ENCODE measurements at regions not wholly inside any gene's neighbourhood (a gene's known extent, or its start where the extent isn't known, plus 50 kb on each side); places are given as distances from the start of the nearest gene placed in this dataset.

DNA sequence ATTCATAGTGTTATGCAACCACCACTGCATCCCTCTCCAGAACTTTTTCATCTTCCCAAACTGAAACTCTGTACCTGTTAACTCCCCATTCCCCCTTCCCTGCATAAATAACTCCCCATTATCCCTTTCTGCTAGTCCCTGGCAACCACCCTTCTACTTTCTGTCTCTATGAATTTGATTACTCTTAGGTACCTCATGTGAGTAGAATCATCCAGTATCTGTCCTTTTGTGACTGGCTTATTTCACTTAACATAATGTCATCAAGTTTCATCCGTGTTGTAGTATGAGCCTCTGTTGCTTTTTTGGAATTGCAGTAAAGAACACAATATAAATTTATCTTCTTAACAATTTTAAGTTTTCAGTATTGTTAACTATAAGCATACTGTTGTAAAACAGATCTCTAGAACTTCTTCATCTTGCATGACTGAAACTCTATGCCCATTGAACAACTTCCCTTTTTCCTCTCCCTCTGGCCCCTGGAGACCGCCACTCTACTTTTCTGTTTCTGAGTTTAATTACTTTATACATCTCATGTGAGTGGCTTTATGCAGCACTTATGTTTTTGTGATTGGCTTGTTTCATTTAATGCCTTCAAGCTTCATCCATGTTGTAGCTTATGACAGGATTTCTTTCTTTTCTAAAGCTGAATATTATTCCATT, 87.3 kb upstream of the ABCC4 start:
- Histone ChIP-seq H3K9ac (ENCODE audit: low read length) (no peak overlapping the region), H3K27me3 (replicated peaks; ENCODE audit: control insufficient read depth, insufficient read depth, low read length) (peaks cover 10% of the 10 kb centered on the region), H3K4me1 (ENCODE audit: control insufficient read depth, insufficient read depth, low read length) (peaks cover 29% of the 10 kb centered on the region), H3K4me3 (ENCODE audit: low read length) (no peak overlapping the region), H3K9me3 (ENCODE audit: control insufficient read depth, low read length) (no peaks in the 10 kb centered on the region), H3K36me3 (ENCODE audit: control insufficient read depth, insufficient read depth, low read length, severe bottlenecking) (no peaks in the 10 kb centered on the region)
- DNase-seq (ENCODE audit: low read depth): no peak

DNA sequence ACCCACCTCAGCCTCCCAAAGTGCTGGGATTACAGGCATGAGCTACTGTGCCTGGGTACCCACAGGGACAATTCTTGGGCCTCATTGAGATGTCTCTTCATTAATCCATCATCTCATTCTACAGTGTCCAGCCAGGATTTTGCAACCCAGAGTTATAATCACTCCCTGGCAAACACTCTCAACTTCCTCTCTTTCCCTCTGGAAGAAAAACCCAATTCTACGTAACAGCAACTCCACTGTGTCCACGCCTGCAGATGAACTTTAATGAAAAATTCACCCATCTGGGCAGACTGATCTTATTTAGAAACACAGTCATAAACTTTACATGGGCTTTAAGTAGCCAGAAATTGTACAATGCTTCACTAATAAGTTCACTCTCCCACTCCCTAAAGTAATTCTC, 90.1 kb upstream of the ABCC4 start:
- no peak for DNase-seq (ENCODE audit: low read depth)
- Histone ChIP-seq H3K36me3 (ENCODE audit: control insufficient read depth, insufficient read depth, low read length, severe bottlenecking) (no peaks in the 10 kb centered on the region), H3K9me3 (ENCODE audit: control insufficient read depth, low read length) (no peaks in the 10 kb centered on the region), H3K27me3 (replicated peaks; ENCODE audit: control insufficient read depth, insufficient read depth, low read length) (peaks cover 19% of the 10 kb centered on the region), H3K9ac (ENCODE audit: low read length) (no peak overlapping the region), H3K4me3 (ENCODE audit: low read length) (no peak overlapping the region), H3K4me1 (ENCODE audit: control insufficient read depth, insufficient read depth, low read length) (peaks cover 23% of the 10 kb centered on the region)

DNA sequence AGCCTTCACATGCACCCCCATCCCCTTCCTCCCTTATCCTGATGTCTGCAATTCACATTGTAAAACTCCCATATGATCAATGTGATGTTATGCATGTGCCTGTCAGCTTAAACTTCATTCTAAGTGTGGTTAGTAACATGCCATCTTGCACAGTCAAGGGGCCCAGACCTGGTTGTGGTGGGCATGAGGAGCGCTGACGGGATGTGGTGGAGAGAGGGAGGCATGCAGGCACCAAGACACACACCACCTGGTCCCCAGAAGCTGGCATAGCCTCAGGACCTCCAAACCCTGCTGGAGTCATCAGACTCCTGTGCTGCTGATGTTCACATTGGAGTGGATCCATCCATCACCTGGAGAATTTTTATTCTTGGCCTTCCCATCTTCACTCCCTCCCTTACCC, 90.5 kb upstream of the ABCC4 start:
- Histone ChIP-seq H3K27me3 (replicated peaks; ENCODE audit: control insufficient read depth, insufficient read depth, low read length) (peaks cover 19% of the 10 kb centered on the region), H3K4me1 (ENCODE audit: control insufficient read depth, insufficient read depth, low read length) (peaks cover 19% of the 10 kb centered on the region), H3K36me3 (ENCODE audit: control insufficient read depth, insufficient read depth, low read length, severe bottlenecking) (no peaks in the 10 kb centered on the region), H3K9me3 (ENCODE audit: control insufficient read depth, low read length) (no peaks in the 10 kb centered on the region), H3K9ac (ENCODE audit: low read length) (no peak overlapping the region), H3K4me3 (ENCODE audit: low read length) (no peak overlapping the region)
- DNase-seq (ENCODE audit: low read depth): no peak

DNA sequence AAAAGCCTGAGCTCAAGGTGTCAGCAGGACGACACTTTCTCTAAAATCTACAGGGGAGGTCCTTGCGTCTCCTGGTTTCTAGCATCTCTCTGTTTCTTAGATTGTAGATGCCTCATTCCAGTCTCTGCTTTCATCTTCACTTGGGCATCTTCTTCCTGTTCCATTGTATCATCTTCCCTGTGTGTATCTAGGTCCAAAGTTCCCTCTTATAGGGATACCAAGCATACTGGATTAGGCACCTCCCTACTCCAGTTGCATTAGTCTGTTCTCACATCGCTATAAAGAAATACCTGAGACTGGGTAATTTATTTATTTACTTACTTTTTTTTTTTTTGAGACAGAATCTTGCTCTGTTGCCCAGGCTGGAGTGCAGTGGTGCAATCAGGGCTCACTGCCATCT, 91.3 kb upstream of the ABCC4 start:
- peaks cover 12% of the 10 kb centered on the region for H3K4me1 ChIP-seq (ENCODE audit: control insufficient read depth, insufficient read depth, low read length)
- no peak overlapping the region for H3K4me3 ChIP-seq (ENCODE audit: low read length)
- DNase-seq (ENCODE audit: low read depth): no peak
- H3K36me3 ChIP-seq (ENCODE audit: control insufficient read depth, insufficient read depth, low read length, severe bottlenecking): no peaks in the 10 kb centered on the region
- peaks cover 19% of the 10 kb centered on the region for H3K27me3 ChIP-seq (replicated peaks; ENCODE audit: control insufficient read depth, insufficient read depth, low read length)
- no peak overlapping the region for H3K9ac ChIP-seq (ENCODE audit: low read length)
- H3K9me3 ChIP-seq (ENCODE audit: control insufficient read depth, low read length): no peaks in the 10 kb centered on the region

DNA sequence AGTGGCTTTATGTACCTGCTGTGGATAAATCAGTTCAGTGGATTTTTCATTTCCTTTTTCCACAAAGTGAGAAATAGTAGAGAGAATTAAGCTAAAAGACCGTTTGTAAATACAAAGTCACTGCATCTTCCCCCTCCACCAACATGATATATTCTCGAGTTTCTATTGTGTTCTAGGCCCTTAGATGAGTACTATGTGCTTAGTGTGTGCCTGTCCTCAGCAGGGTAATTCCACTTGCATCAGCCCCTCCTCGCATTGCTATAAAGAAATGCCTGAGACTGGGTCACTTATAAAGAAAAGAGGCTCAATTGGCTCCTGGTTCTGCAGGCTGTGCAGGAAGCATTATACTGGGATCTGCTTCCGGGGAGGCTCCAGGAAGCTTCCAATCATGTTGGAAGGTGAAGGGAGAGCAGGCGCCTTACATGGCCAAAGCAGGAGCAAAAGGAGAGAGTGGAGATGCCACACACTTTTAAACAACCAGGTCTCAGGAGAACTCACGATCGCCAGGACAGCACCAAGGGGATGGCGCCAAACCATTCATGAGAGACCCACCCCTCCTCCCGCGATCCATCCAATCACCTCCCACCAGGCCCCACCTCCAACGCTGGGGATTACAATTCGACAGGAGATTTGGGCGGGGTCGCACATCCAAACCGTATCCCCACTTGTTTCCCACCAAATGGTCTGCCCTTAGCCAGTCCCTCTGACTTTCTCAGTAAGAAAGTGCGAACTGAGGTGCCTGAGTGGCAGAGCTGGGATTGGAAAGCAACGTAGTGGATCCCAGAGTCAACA, 102.3 kb upstream of the ABCC4 start:
- H3K27me3 ChIP-seq (replicated peaks; ENCODE audit: control insufficient read depth, insufficient read depth, low read length): no peaks in the 10 kb centered on the region
- peaks cover 6% of the 10 kb centered on the region for H3K4me1 ChIP-seq (ENCODE audit: control insufficient read depth, insufficient read depth, low read length)
- peak overlapping the region; percentile 14 for H3K9ac ChIP-seq (ENCODE audit: low read length)
- H3K9me3 ChIP-seq (ENCODE audit: control insufficient read depth, low read length): no peaks in the 10 kb centered on the region
- no peak for DNase-seq (ENCODE audit: low read depth)
- H3K4me3 ChIP-seq (ENCODE audit: low read length): peak overlapping the region; percentile 72
- no peaks in the 10 kb centered on the region for H3K36me3 ChIP-seq (ENCODE audit: control insufficient read depth, insufficient read depth, low read length, severe bottlenecking)

DNA sequence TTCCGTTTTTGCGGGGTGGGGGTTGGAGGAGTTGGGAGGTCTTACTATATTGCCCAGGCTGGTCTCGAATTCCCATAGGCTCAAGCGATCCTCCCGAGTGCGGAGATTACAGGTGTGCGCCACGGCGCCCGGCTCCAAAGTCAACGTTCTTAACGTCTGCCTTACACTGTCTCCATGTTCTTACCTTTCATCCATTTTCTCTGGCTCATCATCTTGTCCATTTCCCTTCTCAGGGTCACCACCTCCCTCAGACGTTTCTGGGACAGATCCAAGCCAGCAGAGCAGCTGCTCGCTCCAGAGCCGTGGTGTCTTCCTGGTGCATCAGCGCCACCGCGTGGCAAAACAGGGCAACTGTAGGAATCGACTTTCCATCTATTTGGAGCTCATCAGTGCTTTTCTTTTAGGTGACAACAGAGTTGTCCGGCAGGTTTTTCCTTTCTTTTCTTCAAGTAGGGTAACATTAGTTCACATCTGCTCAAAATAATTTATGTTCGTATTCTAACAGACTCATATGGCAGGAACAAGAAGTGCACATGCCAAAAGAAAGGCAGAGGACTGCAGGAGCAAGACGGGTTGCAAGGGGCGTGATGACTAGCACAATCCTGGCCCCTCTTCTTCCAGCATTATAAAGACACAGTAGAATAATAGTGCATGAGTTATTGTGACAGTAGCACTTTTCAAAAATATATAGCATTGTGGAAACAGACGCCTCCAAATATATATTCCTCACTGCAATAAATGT, 103.1 kb upstream of the ABCC4 start:
- DNase-seq (ENCODE audit: low read depth): peak; percentile 90
- Histone ChIP-seq H3K4me3 (ENCODE audit: low read length) (peak overlapping the region; percentile 72), H3K27me3 (replicated peaks; ENCODE audit: control insufficient read depth, insufficient read depth, low read length) (no peaks in the 10 kb centered on the region), H3K9me3 (ENCODE audit: control insufficient read depth, low read length) (no peaks in the 10 kb centered on the region), H3K36me3 (ENCODE audit: control insufficient read depth, insufficient read depth, low read length, severe bottlenecking) (no peaks in the 10 kb centered on the region), H3K9ac (ENCODE audit: low read length) (peak overlapping the region; percentile 14), H3K4me1 (ENCODE audit: control insufficient read depth, insufficient read depth, low read length) (peaks cover 6% of the 10 kb centered on the region)

GRCh38 chr13:95406176-95406575, 104.9 kb upstream of the ABCC4 start:
- Histone ChIP-seq H3K36me3 (ENCODE audit: control insufficient read depth, insufficient read depth, low read length, severe bottlenecking) (no peaks in the 10 kb centered on the region), H3K4me1 (ENCODE audit: control insufficient read depth, insufficient read depth, low read length) (peaks cover 6% of the 10 kb centered on the region), H3K4me3 (ENCODE audit: low read length) (no peak overlapping the region), H3K9me3 (ENCODE audit: control insufficient read depth, low read length) (no peaks in the 10 kb centered on the region), H3K27me3 (replicated peaks; ENCODE audit: control insufficient read depth, insufficient read depth, low read length) (no peaks in the 10 kb centered on the region), H3K9ac (ENCODE audit: low read length) (no peak overlapping the region)
- DNase-seq (ENCODE audit: low read depth): no peak

DNA sequence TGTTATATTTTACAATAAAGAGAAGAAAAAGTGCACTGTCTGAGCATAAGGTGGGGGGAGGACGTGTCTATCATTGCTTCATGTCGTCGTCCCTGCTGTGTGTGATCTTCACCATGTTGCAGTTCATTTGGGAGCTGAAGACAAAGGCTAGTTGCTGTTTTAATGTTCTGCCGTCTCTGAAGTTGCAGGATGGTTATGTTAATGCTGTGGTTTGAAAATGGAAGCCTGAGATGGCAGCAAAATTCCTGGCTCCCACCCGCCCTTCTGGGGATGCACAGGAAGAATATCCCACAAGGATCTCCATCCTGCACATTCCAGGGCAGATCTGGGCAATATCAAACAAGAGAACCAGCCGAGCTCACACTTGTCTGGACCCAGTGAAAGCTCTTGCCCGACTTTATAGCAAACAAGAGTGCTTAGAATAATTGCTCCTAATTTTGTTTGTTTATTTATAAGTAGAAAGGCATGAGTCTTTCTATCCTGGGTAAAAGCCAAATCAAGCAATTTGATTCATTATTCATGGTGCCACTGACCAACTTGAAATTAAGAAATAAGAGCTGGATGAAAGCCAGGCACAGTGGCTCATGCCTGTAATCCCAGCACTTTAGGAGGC, 110.3 kb upstream of the ABCC4 start:
- Histone ChIP-seq H3K9ac (ENCODE audit: low read length) (no peak overlapping the region), H3K4me1 (ENCODE audit: control insufficient read depth, insufficient read depth, low read length) (no peaks in the 10 kb centered on the region), H3K27me3 (replicated peaks; ENCODE audit: control insufficient read depth, insufficient read depth, low read length) (no peaks in the 10 kb centered on the region), H3K36me3 (ENCODE audit: control insufficient read depth, insufficient read depth, low read length, severe bottlenecking) (no peaks in the 10 kb centered on the region), H3K9me3 (ENCODE audit: control insufficient read depth, low read length) (peaks cover 4% of the 10 kb centered on the region), H3K4me3 (ENCODE audit: low read length) (no peak overlapping the region)
- DNase-seq (ENCODE audit: low read depth): peak; percentile 34

GRCh38 chr13:95418946-95419345, 117.7 kb upstream of the ABCC4 start:
- Histone ChIP-seq H3K27me3 (replicated peaks; ENCODE audit: control insufficient read depth, insufficient read depth, low read length) (peaks cover 20% of the 10 kb centered on the region), H3K4me1 (ENCODE audit: control insufficient read depth, insufficient read depth, low read length) (no peaks in the 10 kb centered on the region), H3K9ac (ENCODE audit: low read length) (no peak overlapping the region), H3K4me3 (ENCODE audit: low read length) (no peak overlapping the region), H3K36me3 (ENCODE audit: control insufficient read depth, insufficient read depth, low read length, severe bottlenecking) (no peaks in the 10 kb centered on the region), H3K9me3 (ENCODE audit: control insufficient read depth, low read length) (peaks cover 4% of the 10 kb centered on the region)
- no peak for DNase-seq (ENCODE audit: low read depth)

GRCh38 chr13:95420501-95420900, 119.2 kb upstream of the ABCC4 start:
- H3K4me3 ChIP-seq (ENCODE audit: low read length): no peak overlapping the region
- no peak for DNase-seq (ENCODE audit: low read depth)
- H3K9ac ChIP-seq (ENCODE audit: low read length): no peak overlapping the region
- H3K4me1 ChIP-seq (ENCODE audit: control insufficient read depth, insufficient read depth, low read length): no peaks in the 10 kb centered on the region
- H3K36me3 ChIP-seq (ENCODE audit: control insufficient read depth, insufficient read depth, low read length, severe bottlenecking): no peaks in the 10 kb centered on the region
- H3K9me3 ChIP-seq (ENCODE audit: control insufficient read depth, low read length): peaks cover 2% of the 10 kb centered on the region
- H3K27me3 ChIP-seq (replicated peaks; ENCODE audit: control insufficient read depth, insufficient read depth, low read length): peaks cover 20% of the 10 kb centered on the region

DNA sequence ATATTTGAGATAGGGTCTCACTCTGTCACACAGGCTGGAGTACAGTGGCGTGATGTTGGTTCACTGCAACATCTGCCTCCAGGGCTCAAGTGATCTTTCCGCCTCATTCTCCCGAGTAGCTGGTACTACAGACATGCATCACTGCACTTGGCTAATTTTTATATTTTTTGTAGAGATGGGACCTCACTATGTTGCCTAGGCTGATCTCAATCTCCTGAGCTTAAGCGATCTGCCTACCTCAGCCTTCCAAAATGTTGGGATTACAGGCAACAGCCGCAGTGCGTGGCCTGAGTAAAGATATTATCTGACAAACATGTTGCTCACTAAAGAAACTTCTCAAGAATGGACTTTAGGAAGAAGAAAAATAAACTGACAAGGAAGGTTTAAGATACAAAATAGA, 125.4 kb upstream of the ABCC4 start:
- no peaks in the 10 kb centered on the region for H3K36me3 ChIP-seq (ENCODE audit: control insufficient read depth, insufficient read depth, low read length, severe bottlenecking)
- H3K27me3 ChIP-seq (replicated peaks; ENCODE audit: control insufficient read depth, insufficient read depth, low read length): no peaks in the 10 kb centered on the region
- no peak overlapping the region for H3K9ac ChIP-seq (ENCODE audit: low read length)
- no peak overlapping the region for H3K4me3 ChIP-seq (ENCODE audit: low read length)
- no peaks in the 10 kb centered on the region for H3K9me3 ChIP-seq (ENCODE audit: control insufficient read depth, low read length)
- DNase-seq (ENCODE audit: low read depth): no peak
- no peaks in the 10 kb centered on the region for H3K4me1 ChIP-seq (ENCODE audit: control insufficient read depth, insufficient read depth, low read length)
